Osteoblast (primary cell): ENCODE measurements at regions not wholly inside any gene's neighbourhood (a gene's known extent, or its start where the extent isn't known, plus 50 kb on each side); places are given as distances from the start of the nearest gene placed in this dataset.

Experiments
- DNase-seq: peaks from one replicate; pipeline ENCODE4 v3.0.0; 2011; ENCODE audit warnings: low spot score, mixed read lengths; ENCODE audit not compliant: insufficient read length; ENCODE audit errors: missing footprints
- H2AFZ ChIP-seq: 2 replicates; pipeline ENCODE4 v1.6.0; 2011; ENCODE audit warnings: mild to moderate bottlenecking, low read length
- H3K27ac ChIP-seq: 2 replicates; pipeline ENCODE4 v1.5.1; 2011; ENCODE audit warnings: mild to moderate bottlenecking, low read depth, low read length, moderate library complexity
- H3K27me3 ChIP-seq: 2 replicates; pipeline ENCODE4 v1.6.0; 2012; ENCODE audit warnings: mild to moderate bottlenecking, control low read depth, inconsistent platforms, low read length, moderate library complexity; ENCODE audit not compliant: insufficient read depth
- H3K36me3 ChIP-seq: 2 replicates; pipeline ENCODE4 v1.5.1; 2011; ENCODE audit warnings: mild to moderate bottlenecking, low read length, control low read depth, moderate library complexity; ENCODE audit not compliant: insufficient read depth
- H3K4me1 ChIP-seq: 2 replicates; pipeline ENCODE4 v1.5.1; 2011; ENCODE audit warnings: mild to moderate bottlenecking, low read length, control low read depth, moderate library complexity; ENCODE audit not compliant: insufficient read depth
- H3K4me2 ChIP-seq: 2 replicates; pipeline ENCODE4 v1.6.0; 2011; ENCODE audit warnings: mild to moderate bottlenecking, low read length; ENCODE audit not compliant: insufficient read depth
- H3K4me3 ChIP-seq: fragments of 200-600 bp; sonication (generic); 3 replicates; pipeline ENCODE4 v1.5.1; 2012; ENCODE audit warnings: mild to moderate bottlenecking, low read length, inconsistent platforms; ENCODE audit not compliant: insufficient read depth
- H3K79me2 ChIP-seq: 2 replicates; pipeline ENCODE4 v1.6.0; 2012; ENCODE audit warnings: mild to moderate bottlenecking, low read length, control low read depth, inconsistent platforms; ENCODE audit not compliant: insufficient read depth
- H3K9me3 ChIP-seq: 2 replicates; pipeline ENCODE4 v1.5.1; 2011; ENCODE audit warnings: low read depth, low read length, control low read depth
- H4K20me1 ChIP-seq: 2 replicates; pipeline ENCODE4 v1.6.0; 2012; ENCODE audit warnings: mild to moderate bottlenecking, low read length, control low read depth; ENCODE audit not compliant: insufficient read depth
- TF ChIP-seq, protein P1 (sequence below): IDR thresholded peaks from 2 replicates; pipeline ENCODE4 v1.5.1; 2011; ENCODE audit warnings: mild to moderate bottlenecking, low read depth, low read length, moderate library complexity; ENCODE audit errors: extremely low read depth

DNA sequence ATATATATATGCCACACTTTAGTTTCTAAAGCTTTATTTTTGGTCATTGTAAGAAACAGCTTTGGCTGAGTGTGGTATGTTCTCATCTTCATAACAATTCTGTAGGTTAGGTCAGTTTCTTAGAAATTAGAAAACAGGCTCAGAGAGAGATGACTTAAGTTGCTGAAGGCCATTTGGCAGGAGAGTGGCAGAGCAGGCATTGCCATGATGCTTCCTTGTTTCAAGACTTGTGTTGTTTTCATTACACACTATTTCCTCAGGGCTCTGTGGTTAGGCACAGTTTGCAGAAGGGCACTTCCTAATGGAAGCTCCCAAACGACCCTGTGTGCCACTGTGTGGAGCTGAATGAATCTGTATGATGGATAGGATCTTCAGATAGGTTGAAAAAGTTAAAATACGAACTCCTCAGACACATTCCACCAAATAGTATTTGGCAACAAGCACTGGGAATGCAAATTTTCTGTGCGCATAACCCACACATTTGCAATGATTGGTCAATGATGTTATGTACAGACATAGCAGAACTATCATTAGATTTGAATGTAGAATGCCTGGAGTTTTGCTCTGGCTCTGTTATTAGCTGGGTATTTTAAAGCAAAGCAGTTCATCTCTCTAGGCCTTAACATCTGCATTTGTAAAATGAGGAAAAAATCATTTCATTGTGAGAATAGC lies 274.3 kb upstream of the HS3ST1 start:
- no peaks in the 10 kb centered on the region for H3K9me3 ChIP-seq
- no peaks in the 10 kb centered on the region for H3K79me2 ChIP-seq
- H4K20me1 ChIP-seq: no peaks in the 10 kb centered on the region
- H3K27me3 ChIP-seq: no peaks in the 10 kb centered on the region
- no peaks in the 10 kb centered on the region for H3K36me3 ChIP-seq
- H3K4me1 ChIP-seq: peaks cover 42% of the 10 kb centered on the region
- H3K27ac ChIP-seq: no peak overlapping the region
- no peak overlapping the region for H3K4me2 ChIP-seq
- DNase-seq: no peak
- H3K4me3 ChIP-seq: no peak overlapping the region
- H2AFZ ChIP-seq: peak overlapping the region; percentile 25
- TF ChIP-seq, protein P1, sequence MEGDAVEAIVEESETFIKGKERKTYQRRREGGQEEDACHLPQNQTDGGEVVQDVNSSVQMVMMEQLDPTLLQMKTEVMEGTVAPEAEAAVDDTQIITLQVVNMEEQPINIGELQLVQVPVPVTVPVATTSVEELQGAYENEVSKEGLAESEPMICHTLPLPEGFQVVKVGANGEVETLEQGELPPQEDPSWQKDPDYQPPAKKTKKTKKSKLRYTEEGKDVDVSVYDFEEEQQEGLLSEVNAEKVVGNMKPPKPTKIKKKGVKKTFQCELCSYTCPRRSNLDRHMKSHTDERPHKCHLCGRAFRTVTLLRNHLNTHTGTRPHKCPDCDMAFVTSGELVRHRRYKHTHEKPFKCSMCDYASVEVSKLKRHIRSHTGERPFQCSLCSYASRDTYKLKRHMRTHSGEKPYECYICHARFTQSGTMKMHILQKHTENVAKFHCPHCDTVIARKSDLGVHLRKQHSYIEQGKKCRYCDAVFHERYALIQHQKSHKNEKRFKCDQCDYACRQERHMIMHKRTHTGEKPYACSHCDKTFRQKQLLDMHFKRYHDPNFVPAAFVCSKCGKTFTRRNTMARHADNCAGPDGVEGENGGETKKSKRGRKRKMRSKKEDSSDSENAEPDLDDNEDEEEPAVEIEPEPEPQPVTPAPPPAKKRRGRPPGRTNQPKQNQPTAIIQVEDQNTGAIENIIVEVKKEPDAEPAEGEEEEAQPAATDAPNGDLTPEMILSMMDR: no peak

DNA sequence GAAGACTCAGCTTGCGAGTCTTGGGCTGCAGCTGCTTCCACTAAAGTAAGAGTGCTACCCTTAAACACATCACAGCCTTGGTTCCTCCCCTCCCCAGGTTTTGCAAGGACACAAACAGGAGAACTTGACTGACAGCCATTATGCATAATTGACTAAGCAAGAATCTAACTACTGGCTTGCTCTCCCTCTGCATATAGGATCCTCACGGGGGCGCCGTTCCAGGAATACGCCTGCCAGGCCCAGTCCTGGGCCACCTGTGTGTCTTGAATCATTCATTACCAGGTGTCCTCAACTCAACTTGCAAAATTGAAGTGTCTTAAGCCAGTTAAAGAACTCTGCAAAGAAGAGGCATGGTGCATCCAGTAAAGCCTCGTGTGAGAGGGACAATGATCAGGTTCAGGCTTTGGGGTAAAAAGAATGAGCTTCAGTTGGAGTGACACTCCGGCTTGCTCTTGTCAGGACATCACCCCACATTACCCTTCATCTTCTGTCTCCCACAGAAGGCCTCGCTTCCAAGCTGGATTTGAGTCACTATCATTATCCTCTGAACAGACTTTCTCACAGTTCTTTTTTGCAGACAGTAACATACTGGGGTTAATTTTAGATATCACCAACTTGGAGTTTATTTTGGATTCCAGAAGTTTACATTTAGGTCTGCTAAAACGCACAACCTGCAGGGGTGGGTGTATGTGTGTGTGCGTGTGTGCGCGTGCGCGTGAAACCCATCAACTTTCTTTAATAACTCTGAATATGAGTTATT lies 273.5 kb upstream of the HS3ST1 start:
- Histone ChIP-seq H3K4me2 (no peak overlapping the region), H3K27ac (no peak overlapping the region), H4K20me1 (no peaks in the 10 kb centered on the region), H2AFZ (no peak overlapping the region), H3K4me1 (peaks cover 45% of the 10 kb centered on the region), H3K36me3 (no peaks in the 10 kb centered on the region), H3K27me3 (no peaks in the 10 kb centered on the region), H3K79me2 (no peaks in the 10 kb centered on the region), H3K4me3 (no peak overlapping the region), H3K9me3 (no peaks in the 10 kb centered on the region)
- DNase-seq: no peak
- TF ChIP-seq, protein P1: no peak

DNA sequence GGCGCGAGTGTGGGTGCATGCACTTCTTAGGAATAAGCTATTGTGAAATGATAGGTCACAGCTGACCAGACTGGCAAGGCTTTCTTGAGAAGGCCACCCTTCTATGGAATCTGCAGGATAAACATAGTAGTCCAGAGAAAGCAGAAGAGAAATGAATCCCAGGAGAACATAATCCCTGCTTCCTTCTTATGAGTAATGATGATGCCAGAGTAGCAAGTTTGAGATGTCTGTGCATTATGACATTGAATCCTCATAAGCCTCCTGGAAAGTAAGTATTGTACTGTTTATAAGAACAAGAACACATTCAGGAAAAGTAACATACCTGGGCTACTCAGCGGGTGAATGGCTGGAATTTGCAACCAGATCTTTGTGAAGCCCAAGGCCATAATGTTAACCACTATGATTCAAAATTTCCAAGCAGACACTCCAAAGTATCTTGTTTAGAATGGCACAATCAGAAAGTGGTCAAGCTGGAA lies 272.1 kb upstream of the HS3ST1 start:
- no peak overlapping the region for H3K4me3 ChIP-seq
- TF ChIP-seq, protein P1: no peak
- no peaks in the 10 kb centered on the region for H4K20me1 ChIP-seq
- peak overlapping the region; percentile 5 for H3K4me2 ChIP-seq
- no peak overlapping the region for H2AFZ ChIP-seq
- no peaks in the 10 kb centered on the region for H3K9me3 ChIP-seq
- peaks cover 45% of the 10 kb centered on the region for H3K4me1 ChIP-seq
- no peaks in the 10 kb centered on the region for H3K27me3 ChIP-seq
- DNase-seq: peak; percentile 11
- H3K27ac ChIP-seq: peak overlapping the region; percentile 65
- H3K36me3 ChIP-seq: no peaks in the 10 kb centered on the region
- no peaks in the 10 kb centered on the region for H3K79me2 ChIP-seq
